Esophagus muscularis mucosa (tissue), 4 donors: ENCODE measurements at regions not wholly inside any gene's neighbourhood (a gene's known extent, or its start where the extent isn't known, plus 50 kb on each side); places are given as distances from the start of the nearest gene placed in this dataset.

Experiments
- DNase-seq: peaks from one replicate; pipeline ENCODE4 v3.0.0-alpha.2; 2017; ENCODE audit errors: extremely low spot score
- H3K27ac ChIP-seq, 4 donors: fragments of 200-600 bp; sonication (generic); replicated peaks in 1 of 4; 1 replicate in 3 of 4; 2 replicates in 1 of 4; pipeline ENCODE4 v1.5.1; 2016 to 2019; ENCODE audit warnings: mild to moderate bottlenecking in 1 of 4
- H3K27me3 ChIP-seq, 4 donors: fragments of 200-600 bp; sonication (generic); one replicate each; pipeline versions ENCODE4 v1.5.1 to v1.6.0; 2016 to 2019
- H3K36me3 ChIP-seq, 4 donors: fragments of 200-600 bp; sonication (generic); one replicate each; pipeline ENCODE4 v1.5.1; 2016 to 2019
- H3K4me1 ChIP-seq, 4 donors: fragments of 200-600 bp; sonication (generic); one replicate each; pipeline ENCODE4 v1.5.1; 2016 to 2019
- H3K4me3 ChIP-seq, 4 donors: fragments of 200-600 bp; sonication (generic); 1 replicate in 2 of 4; 2 replicates in 2 of 4; pipeline ENCODE4 v1.5.1; 2016 to 2019; ENCODE audit warnings: mild to moderate bottlenecking in 4 of 4, moderate library complexity in 1 of 4
- H3K9me3 ChIP-seq, 4 donors: fragments of 200-600 bp; sonication (generic); 1 replicate in 3 of 4; 2 replicates in 1 of 4; pipeline ENCODE4 v1.5.1; 2016 to 2019
- CTCF ChIP-seq, 3 experiments: fragments of 200-600 bp in 2 of 3; fragments of 450-650 bp in 1 of 3; sonication (generic) in 2 of 3; IDR thresholded peaks; one replicate each; pipeline ENCODE4 v1.5.1; 2017 to 2019; ENCODE audit warnings: antibody characterized with exemption in 3 of 3, mild to moderate bottlenecking in 2 of 3, moderate library complexity in 1 of 3
- EP300 ChIP-seq: sonication (generic); formaldehyde crosslinking; IDR thresholded peaks from one replicate; pipeline ENCODE4 v1.6.1; 2017; ENCODE audit warnings: antibody characterized with exemption
- POLR2A ChIP-seq: fragments of 450-650 bp; IDR thresholded peaks from one replicate; pipeline ENCODE4 v1.6.1; 2017; ENCODE audit warnings: antibody characterized with exemption, moderate library complexity, mild to moderate bottlenecking, low read depth
- POLR2AphosphoS5 ChIP-seq, 2 donors: sonication (generic); formaldehyde crosslinking; IDR thresholded peaks; one replicate each; pipeline ENCODE4 v1.6.1; 2017; ENCODE audit warnings: antibody characterized with exemption in 2 of 2
- WGBS: methylation state at CpG from one replicate; pipeline ENCODE4 v1.1.5; 2018; 5-methylcytosine and 5-hydroxymethylcytosine counted together
- intact Hi-C: fragments of 100-400 bp; cut with DNase I; formaldehyde crosslinking; loops from one replicate; pipeline ENCODE4 v1.15.1; 2023

DNA sequence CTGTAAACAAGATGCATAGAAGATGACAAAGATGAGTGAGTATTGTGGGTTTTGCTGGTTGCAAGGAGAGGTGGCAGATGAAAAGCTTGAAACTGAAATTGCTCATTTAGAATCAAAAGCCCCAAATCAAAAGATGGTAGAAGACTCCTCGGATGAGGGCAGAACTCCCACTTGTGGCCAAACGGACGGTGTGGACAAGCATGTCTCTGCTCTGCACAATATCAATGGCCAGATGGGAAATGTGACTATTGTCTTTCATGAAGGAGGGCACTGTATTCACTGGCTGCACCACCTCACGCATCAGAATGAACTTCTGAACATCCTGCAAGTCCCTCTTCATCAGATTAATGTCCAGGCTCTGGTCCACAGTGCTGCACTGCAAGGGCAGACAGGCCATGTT, 541.7 kb downstream of the MTRR start:
- intact Hi-C loops = no loop called here
- H3K36me3 ChIP-seq = no peaks in the 10 kb centered on the region
- 77% methylated on average over 4 of the region's 4 CpGs for WGBS

GRCh38 chr5:8413975-8414374, 545.0 kb downstream of the MTRR start:
- DNase-seq = no peak
- WGBS = 84% methylated on average over 7 of the region's 7 CpGs
- H3K27ac ChIP-seq = no peak overlapping the region
- H3K9me3 ChIP-seq = no peaks in the 10 kb centered on the region
- H3K36me3 ChIP-seq = no peaks in the 10 kb centered on the region
- TF ChIP-seq EP300 = no peak
- TF ChIP-seq POLR2A = no peak
- TF ChIP-seq POLR2AphosphoS5 (IDR thresholded peaks at IDR 0.05) = no peak
- TF ChIP-seq CTCF (IDR thresholded peaks at IDR 0.05) = no peak
- no peak overlapping the region for H3K4me3 ChIP-seq
- H3K27me3 ChIP-seq = no peaks in the 10 kb centered on the region
- H3K4me1 ChIP-seq = no peaks in the 10 kb centered on the region
- intact Hi-C loops = no loop called here

More for the DNA sequence above, 541.7 kb downstream of the MTRR start:
- Histone ChIP-seq H3K9me3 (no peaks in the 10 kb centered on the region), H3K4me1 (no peaks in the 10 kb centered on the region), H3K27ac (no peak overlapping the region), H3K4me3 (no peak overlapping the region), H3K27me3 (no peaks in the 10 kb centered on the region)
- TF ChIP-seq EP300 = no peak
- no peak for TF ChIP-seq POLR2AphosphoS5 (IDR thresholded peaks at IDR 0.05)
- TF ChIP-seq CTCF (IDR thresholded peaks at IDR 0.05) = no peak
- TF ChIP-seq POLR2A = no peak
- no peak for DNase-seq

DNA sequence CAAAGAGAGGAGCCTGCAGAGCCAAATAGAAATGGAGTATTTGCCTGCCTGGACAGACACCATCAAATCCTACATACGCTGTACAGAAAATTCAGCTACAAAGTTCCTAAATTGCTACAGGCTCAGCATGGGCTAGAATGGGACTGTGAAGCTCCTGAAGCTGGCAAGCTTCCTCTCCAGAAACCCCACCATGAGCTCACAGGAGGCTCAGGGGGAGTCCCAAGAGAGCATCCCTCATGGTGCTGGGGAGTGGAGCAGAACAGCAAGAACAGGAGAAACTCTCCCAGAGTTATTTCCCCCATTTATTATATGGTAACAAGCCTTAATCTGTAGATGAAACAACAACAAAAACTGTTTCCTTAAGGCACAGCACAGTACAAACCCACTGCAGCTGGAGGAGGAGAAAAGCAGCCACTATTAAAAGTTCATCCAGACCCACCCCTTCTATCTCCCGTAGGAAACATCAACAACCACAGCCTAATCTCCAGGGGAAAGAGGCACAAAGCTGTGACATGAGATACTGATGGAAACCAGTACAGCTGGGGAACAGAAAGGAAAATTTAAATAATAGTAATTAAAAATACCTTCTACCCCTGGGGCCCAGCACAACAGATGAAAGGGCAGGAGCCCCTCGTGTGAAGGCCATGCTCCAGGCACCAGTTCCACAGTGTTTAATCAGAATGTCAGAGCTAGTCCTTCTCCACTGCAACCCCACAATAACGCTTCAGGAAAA, 548.5 kb downstream of the MTRR start:
- no peak for DNase-seq
- H3K27me3 ChIP-seq = no peaks in the 10 kb centered on the region
- H3K36me3 ChIP-seq = no peaks in the 10 kb centered on the region
- H3K4me1 ChIP-seq = no peaks in the 10 kb centered on the region
- intact Hi-C loops = no loop called here
- no peaks in the 10 kb centered on the region for H3K9me3 ChIP-seq
- no peak overlapping the region for H3K27ac ChIP-seq
- 35% methylated on average over 4 of the region's 4 CpGs for WGBS
- H3K4me3 ChIP-seq = no peak overlapping the region
- TF ChIP-seq EP300 = no peak
- TF ChIP-seq POLR2AphosphoS5 (IDR thresholded peaks at IDR 0.05) = no peak
- TF ChIP-seq CTCF (IDR thresholded peaks at IDR 0.05) = no peak
- no peak for TF ChIP-seq POLR2A

GRCh38 chr5:8418049-8418426, 549.1 kb downstream of the MTRR start:
- no peak overlapping the region for H3K27ac ChIP-seq
- no peaks in the 10 kb centered on the region for H3K27me3 ChIP-seq
- TF ChIP-seq EP300 (no peak), CTCF (IDR thresholded peaks at IDR 0.05) (no peak), POLR2A (no peak), POLR2AphosphoS5 (IDR thresholded peaks at IDR 0.05) (no peak)
- WGBS = 48% methylated on average over 3 of the region's 3 CpGs
- no peaks in the 10 kb centered on the region for H3K4me1 ChIP-seq
- intact Hi-C loops = no loop called here
- H3K4me3 ChIP-seq = no peak overlapping the region
- DNase-seq = no peak
- no peaks in the 10 kb centered on the region for H3K9me3 ChIP-seq
- no peaks in the 10 kb centered on the region for H3K36me3 ChIP-seq
